Right lobe of liver (tissue), 4 donors: ENCODE measurements at regions not wholly inside any gene's neighbourhood (a gene's known extent, or its start where the extent isn't known, plus 50 kb on each side); places are given as distances from the start of the nearest gene placed in this dataset.

Experiments
- CTCF ChIP-seq, 4 donors: fragments of 200-600 bp in 3 of 4; fragments of 450-650 bp in 1 of 4; IDR thresholded peaks; one replicate each; pipeline versions ENCODE4 v1.5.1 to v1.8.0; 2016 to 2022; ENCODE audit warnings: antibody characterized with exemption in 4 of 4, mild to moderate bottlenecking in 2 of 4
- POLR2A ChIP-seq: fragments of 450-650 bp; IDR thresholded peaks from one replicate; pipeline ENCODE4 v1.6.1; 2017; ENCODE audit warnings: antibody characterized with exemption, mild to moderate bottlenecking
- donor health status: DM: no; HTN: no; CAD: no.
- donor health status: DM: no; HTN: no; CAD: no.
- donor health status: DM: no; HTN: yes; CAD: no.

- TF ChIP-seq POLR2A (no peak), CTCF (IDR thresholded peaks at IDR 0.05) (no peak)
Measured at GRCh38 chr20:60454491-60454890, 496.3 kb downstream of the CDH26 start.
